ENCODE measurements at regions not wholly inside any gene's neighbourhood (a gene's known extent, or its start where the extent isn't known, plus 50 kb on each side); places are given as distances from the start of the nearest gene placed in this dataset.

DNA sequence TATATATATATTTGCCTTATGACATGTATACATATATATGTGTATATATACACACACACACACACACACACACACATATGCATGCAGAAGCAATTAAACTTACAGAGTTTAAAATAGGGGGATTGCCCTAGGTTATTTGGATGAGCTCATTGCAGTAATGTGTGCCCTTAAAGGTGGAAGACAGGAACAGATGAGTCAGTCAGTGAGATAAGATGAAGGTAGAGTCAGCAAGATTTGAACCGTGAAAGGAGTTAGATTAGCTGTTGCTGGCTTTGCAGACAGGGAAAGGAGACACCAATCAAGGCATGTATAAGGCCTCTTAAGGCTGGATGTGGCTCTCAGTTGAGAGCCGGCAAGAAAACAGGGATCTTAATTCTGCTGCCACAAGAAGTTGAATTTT, 902.4 kb upstream of the RAG2 start:
- no peak for DNase-seq (ENCODE audit: low spot score, unreplicated experiment)
- Mint-ChIP-seq H3K9me3 (ENCODE audit: low read depth) (peaks cover 4% of the 10 kb centered on the region), H3K4me1 (ENCODE audit: low read depth) (peaks cover 8% of the 10 kb centered on the region), H3K36me3 (ENCODE audit: insufficient read depth) (no peaks in the 10 kb centered on the region), H3K27ac (no peak overlapping the region), H3K4me3 (ENCODE audit: low read depth) (no peak overlapping the region), H3K27me3 (no peaks in the 10 kb centered on the region)
- TF ChIP-seq, protein P1, sequence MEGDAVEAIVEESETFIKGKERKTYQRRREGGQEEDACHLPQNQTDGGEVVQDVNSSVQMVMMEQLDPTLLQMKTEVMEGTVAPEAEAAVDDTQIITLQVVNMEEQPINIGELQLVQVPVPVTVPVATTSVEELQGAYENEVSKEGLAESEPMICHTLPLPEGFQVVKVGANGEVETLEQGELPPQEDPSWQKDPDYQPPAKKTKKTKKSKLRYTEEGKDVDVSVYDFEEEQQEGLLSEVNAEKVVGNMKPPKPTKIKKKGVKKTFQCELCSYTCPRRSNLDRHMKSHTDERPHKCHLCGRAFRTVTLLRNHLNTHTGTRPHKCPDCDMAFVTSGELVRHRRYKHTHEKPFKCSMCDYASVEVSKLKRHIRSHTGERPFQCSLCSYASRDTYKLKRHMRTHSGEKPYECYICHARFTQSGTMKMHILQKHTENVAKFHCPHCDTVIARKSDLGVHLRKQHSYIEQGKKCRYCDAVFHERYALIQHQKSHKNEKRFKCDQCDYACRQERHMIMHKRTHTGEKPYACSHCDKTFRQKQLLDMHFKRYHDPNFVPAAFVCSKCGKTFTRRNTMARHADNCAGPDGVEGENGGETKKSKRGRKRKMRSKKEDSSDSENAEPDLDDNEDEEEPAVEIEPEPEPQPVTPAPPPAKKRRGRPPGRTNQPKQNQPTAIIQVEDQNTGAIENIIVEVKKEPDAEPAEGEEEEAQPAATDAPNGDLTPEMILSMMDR (IDR thresholded peaks at IDR 0.05; ENCODE audit: unreplicated experiment), result no peak

DNA sequence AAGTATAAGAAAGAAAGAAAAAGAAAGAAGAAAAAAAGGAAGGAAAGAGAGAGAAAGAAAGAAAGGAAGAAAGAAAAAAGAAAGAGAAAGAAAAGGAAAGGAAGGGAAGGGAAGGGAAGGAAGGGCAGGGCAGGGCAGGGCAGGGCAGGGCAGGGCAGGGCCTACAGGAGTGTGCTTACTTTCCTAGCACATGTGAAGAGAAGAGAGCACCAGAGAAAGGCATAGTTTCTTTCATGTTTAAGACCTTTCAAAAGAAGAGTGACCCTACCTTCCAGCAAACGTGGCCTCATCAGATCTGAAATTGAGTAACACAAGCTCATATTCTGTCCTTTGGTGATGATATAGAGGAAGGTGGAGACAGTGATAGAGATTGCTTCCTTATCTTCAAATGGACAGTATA, 899.3 kb upstream of the RAG2 start:
- DNase-seq (ENCODE audit: low spot score, unreplicated experiment), result no peak
- H3K36me3 Mint-ChIP-seq (ENCODE audit: insufficient read depth), result no peaks in the 10 kb centered on the region
- H3K27me3 Mint-ChIP-seq, result no peaks in the 10 kb centered on the region
- H3K4me3 Mint-ChIP-seq (ENCODE audit: low read depth), result no peak overlapping the region
- TF ChIP-seq, protein P1 (IDR thresholded peaks at IDR 0.05; ENCODE audit: unreplicated experiment), result no peak
- H3K27ac Mint-ChIP-seq, result no peak overlapping the region
- H3K9me3 Mint-ChIP-seq (ENCODE audit: low read depth), result peaks cover 8% of the 10 kb centered on the region
- H3K4me1 Mint-ChIP-seq (ENCODE audit: low read depth), result no peaks in the 10 kb centered on the region

DNA sequence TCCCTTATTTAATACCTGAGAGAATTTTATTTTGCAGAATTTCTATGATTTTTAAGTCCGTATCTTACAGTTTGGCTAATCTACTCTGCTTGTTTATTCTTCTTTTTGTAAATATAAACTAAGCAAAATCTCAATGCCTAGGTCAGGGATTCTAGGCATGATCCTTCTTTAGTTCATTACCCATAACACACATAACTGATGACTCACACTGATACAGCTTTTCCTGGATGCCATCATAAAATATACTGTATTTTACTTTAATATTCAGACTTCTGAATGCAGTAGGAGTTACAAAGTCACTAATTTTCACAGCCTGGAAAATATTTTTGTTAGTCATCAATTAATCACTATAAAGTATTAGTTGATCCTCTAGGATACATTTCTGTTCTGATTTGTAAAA, 898.2 kb upstream of the RAG2 start:
- TF ChIP-seq, protein P1 (IDR thresholded peaks at IDR 0.05; ENCODE audit: unreplicated experiment), result no peak
- Mint-ChIP-seq H3K27me3 (no peaks in the 10 kb centered on the region), H3K27ac (no peak overlapping the region), H3K36me3 (ENCODE audit: insufficient read depth) (no peaks in the 10 kb centered on the region), H3K4me3 (ENCODE audit: low read depth) (no peak overlapping the region), H3K4me1 (ENCODE audit: low read depth) (no peaks in the 10 kb centered on the region), H3K9me3 (ENCODE audit: low read depth) (peaks cover 8% of the 10 kb centered on the region)
- no peak for DNase-seq (ENCODE audit: low spot score, unreplicated experiment)

DNA sequence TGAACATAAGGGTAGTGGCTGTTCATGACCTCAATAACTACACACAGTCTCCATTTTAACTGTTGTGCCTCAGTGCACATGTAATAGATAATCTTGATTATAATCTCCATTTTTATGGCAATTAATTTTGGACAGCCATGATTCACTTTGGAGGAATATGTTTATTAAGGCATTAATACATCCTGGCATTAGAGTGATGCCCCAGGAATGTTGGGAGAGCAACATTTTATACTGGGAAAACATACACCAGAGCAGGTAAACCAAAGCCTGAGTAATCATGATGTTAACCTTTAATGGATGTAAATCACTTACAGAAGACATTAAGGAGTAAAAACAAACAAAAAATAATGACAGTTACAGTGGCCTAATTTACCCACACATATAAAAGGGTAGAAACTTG, 886.3 kb upstream of the RAG2 start:
- Mint-ChIP-seq H3K4me1 (ENCODE audit: low read depth) (no peaks in the 10 kb centered on the region), H3K27ac (no peak overlapping the region), H3K36me3 (ENCODE audit: insufficient read depth) (no peaks in the 10 kb centered on the region), H3K4me3 (ENCODE audit: low read depth) (no peak overlapping the region), H3K9me3 (ENCODE audit: low read depth) (no peaks in the 10 kb centered on the region), H3K27me3 (no peaks in the 10 kb centered on the region)
- DNase-seq (ENCODE audit: low spot score, unreplicated experiment), result no peak
- TF ChIP-seq, protein P1 (IDR thresholded peaks at IDR 0.05; ENCODE audit: unreplicated experiment), result no peak

DNA sequence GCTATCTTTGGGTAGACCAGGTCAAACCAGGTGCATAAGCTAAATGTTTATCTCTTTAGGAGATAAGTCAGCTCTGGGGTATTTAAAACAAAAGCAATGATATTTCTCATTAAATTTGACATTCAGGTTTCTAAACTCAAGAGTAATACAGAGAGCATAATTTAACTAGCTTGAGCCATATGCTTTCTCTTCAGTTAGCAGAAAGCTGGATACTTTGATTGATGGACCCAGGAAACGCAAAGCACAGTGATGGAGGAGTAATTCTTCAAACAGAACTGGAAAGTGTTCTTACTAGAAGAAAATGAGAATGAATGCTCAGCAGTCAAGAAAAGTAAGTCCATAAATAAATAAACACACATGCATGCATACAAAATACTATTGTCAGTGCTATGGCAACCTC, 885.7 kb upstream of the RAG2 start:
- Mint-ChIP-seq H3K27me3 (no peaks in the 10 kb centered on the region), H3K9me3 (ENCODE audit: low read depth) (no peaks in the 10 kb centered on the region)

More for the DNA sequence above, 885.7 kb upstream of the RAG2 start:
- H3K4me1 Mint-ChIP-seq (ENCODE audit: low read depth), result no peaks in the 10 kb centered on the region
- no peaks in the 10 kb centered on the region for H3K36me3 Mint-ChIP-seq (ENCODE audit: insufficient read depth)
- H3K27ac Mint-ChIP-seq, result no peak overlapping the region
- H3K4me3 Mint-ChIP-seq (ENCODE audit: low read depth), result no peak overlapping the region
- TF ChIP-seq, protein P1 (IDR thresholded peaks at IDR 0.05; ENCODE audit: unreplicated experiment), result no peak
- DNase-seq (ENCODE audit: low spot score, unreplicated experiment), result no peak
